GM12873 (cell line): ENCODE measurements at regions not wholly inside any gene's neighbourhood (a gene's known extent, or its start where the extent isn't known, plus 50 kb on each side); places are given as distances from the start of the nearest gene placed in this dataset.

Source experiments
- TF ChIP-seq, protein P1 (sequence below): IDR thresholded peaks from 2 replicates; pipeline ENCODE4 v1.5.1; 2012; ENCODE audit warnings: low read depth, mild to moderate bottlenecking, moderate library complexity, low read length, control low read depth; ENCODE audit not compliant: insufficient read depth; ENCODE audit errors: missing control alignments

DNA sequence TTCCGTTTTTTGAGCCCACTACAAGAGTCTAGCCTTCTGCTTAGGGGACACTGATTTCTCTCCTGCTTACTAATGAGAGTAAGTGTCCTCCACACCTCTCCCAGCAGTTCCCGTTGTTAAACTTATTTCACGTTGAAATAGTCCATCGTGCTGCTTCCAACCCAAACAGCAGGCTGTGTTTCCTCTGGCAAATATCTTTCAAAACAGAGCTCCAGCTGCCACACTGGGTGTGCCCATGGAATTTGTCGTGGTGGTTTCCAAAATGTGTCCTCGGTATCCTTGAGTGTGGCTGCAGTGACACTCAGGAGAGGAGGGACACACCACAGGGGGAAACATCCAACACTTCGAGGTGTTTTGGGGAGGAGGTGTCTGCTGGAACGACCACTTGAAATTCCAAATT lies 176.5 kb upstream of the RALGAPA2 start:
- TF ChIP-seq, protein P1, sequence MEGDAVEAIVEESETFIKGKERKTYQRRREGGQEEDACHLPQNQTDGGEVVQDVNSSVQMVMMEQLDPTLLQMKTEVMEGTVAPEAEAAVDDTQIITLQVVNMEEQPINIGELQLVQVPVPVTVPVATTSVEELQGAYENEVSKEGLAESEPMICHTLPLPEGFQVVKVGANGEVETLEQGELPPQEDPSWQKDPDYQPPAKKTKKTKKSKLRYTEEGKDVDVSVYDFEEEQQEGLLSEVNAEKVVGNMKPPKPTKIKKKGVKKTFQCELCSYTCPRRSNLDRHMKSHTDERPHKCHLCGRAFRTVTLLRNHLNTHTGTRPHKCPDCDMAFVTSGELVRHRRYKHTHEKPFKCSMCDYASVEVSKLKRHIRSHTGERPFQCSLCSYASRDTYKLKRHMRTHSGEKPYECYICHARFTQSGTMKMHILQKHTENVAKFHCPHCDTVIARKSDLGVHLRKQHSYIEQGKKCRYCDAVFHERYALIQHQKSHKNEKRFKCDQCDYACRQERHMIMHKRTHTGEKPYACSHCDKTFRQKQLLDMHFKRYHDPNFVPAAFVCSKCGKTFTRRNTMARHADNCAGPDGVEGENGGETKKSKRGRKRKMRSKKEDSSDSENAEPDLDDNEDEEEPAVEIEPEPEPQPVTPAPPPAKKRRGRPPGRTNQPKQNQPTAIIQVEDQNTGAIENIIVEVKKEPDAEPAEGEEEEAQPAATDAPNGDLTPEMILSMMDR: no peak

DNA sequence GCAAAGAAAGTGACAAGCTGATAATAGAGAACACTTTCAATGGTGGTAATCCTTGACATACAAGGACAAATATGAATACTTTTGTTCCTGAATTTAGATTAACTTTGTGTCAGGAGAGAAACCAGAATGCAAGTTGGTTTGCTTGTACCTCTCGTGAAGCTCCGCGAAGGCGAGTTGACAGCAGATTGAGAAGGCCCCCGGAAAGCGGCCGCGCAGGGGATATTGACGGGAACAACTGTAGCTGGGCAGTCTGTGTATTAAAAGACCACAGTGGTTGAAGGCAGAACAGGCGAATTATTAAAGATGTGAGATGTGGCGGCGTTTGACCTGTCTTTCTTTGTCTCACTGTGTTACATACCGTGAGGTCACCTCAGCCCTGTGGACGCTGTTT lies 175.8 kb upstream of the RALGAPA2 start:
- TF ChIP-seq, protein P1: no peak

DNA sequence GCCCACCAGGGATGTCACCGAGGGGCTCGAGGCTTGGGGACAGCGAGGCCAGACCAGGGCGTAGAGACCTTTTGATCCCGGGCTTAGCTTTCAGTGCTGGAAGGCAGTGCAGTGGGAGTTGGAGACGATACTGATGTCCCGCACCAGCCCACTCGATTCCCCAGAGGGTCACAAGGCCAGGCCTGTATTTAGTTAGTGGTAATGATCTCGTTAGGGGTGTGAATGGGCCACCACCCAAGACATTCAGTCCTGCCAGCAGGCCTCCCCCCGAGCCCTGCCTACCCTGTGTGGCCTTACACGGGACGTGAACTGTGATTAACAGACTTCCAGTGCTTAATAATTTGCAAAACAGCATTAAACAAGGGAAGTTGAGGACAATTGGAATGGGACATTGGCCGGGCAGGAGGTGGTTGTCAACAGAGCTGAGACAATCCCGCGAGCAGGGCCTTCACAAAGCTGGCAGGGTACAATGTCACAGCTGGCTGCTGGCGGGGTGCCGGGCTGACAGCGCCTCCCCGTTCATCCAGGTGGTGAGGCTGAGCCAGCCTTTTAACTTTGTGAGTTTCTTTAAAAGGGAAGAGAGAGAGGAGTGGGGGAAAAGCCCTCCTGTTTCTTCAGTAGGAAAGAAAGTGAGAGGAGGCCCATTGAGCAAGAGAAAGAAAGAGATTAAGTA lies 175.3 kb upstream of the RALGAPA2 start:
- TF ChIP-seq, protein P1: no peak

DNA sequence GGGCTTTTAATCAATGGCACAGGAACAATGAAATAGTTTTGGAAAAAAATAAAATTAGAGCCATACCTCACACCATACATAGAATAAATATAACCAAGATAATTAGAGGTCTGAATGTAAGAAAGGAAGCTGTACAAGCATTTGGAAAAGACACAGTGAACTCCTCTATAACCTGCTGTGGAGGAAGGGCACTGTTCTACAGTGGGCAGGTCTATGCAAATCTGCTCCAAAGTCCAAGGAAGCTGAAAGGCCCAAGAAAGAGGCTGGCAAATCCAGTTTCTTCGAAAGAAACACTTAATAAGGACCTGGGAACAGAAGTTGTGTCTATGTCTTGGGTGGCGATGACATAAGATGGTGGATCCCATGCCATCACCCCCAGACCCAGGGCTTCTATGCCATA lies 169.4 kb upstream of the RALGAPA2 start:
- TF ChIP-seq, protein P1: no peak

DNA sequence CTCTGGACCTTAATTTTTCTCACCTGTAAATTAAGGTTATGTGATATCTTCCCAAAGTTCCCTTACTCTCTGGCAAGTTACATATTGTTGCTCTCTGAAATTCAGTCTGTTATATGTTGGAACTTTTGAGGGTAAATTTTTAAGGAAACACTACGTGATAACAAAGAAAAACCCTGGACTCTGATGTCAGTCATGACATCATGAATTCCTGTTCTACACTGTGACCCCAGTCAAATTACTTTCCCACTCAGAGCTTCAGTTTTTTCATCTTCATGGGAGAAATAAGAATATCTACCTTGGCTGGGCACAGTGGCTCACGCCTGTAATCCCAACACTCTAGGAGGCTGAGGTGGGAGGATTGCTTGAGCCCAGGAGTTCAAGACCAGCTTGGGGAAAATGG lies 164.6 kb upstream of the RALGAPA2 start:
- TF ChIP-seq, protein P1: no peak

DNA sequence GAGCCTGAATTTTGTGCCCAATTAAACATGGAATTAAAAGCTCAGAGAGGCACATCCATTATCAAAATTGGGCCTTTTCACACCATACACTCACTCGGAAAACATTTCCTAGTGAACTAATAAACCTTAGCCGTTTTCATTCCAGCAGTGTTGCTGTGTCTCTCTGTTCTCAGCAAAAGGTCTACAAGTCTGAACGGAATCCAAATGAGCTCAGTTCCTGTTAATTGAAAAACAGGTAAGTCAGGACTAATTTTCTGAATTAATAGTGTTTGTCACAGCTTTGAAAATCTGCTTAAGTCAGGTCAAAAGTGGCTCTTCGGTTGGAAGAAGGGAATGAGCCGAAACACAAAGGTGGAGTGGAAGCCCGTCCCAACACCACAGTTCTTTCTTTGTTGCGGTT lies 163.3 kb upstream of the RALGAPA2 start:
- TF ChIP-seq, protein P1: no peak

DNA sequence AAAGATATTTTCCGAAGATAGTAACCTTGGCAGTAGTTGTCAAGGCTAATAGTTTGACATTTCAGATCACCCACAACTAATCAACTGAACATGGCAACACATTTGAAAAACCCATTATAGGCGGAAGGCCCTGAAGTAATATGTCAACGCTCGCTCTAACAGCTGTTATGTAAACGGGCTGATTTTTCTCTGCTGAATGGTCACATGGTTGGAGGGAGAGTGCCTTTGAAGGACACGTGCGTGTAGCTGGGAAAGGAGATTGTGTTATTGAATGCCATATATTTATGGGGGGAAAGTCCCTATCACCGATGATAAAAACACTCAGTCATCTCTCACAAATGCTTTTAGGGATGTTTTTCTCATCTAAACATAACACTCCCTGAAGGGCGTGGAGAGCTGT lies 160.0 kb upstream of the RALGAPA2 start:
- TF ChIP-seq, protein P1: no peak
